GM04503 (cell line): ENCODE measurements at regions not wholly inside any gene's neighbourhood (a gene's known extent, or its start where the extent isn't known, plus 50 kb on each side); places are given as distances from the start of the nearest gene placed in this dataset.
"Not testable (repeated sequence)": the region's sequence is repeated elsewhere in the genome, so short reads cannot be mapped to it uniquely, and the experiment has no call there.

Experiments
- DNase-seq: peaks from one replicate; pipeline ENCODE4 v3.0.0-alpha.2; 2012; ENCODE audit warnings: low read depth

GRCh38 chr13:81995316-81995715 is 1654.4 kb upstream of the SPRY2 start:
- no peak for DNase-seq

- DNase-seq: no peak
These were observed 1649.7 kb upstream of the SPRY2 start for GRCh38 chr13:81990652-81991051.

GRCh38 chr13:81988567-81988966 is 1647.6 kb upstream of the SPRY2 start:
- DNase-seq: no peak

GRCh38 chr13:81987677-81988357 is 1646.9 kb upstream of the SPRY2 start:
- no peak for DNase-seq

GRCh38 chr13:81987159-81987558 is 1646.2 kb upstream of the SPRY2 start:
- no peak for DNase-seq

- DNase-seq: no peak
These were observed 1645.4 kb upstream of the SPRY2 start for GRCh38 chr13:81986308-81986707.

GRCh38 chr13:81957121-81957520 is 1616.2 kb upstream of the SPRY2 start:
- no peak for DNase-seq

GRCh38 chr13:81929988-81930387 is 1589.1 kb upstream of the SPRY2 start:
- no peak for DNase-seq

- no peak for DNase-seq
These were observed 1586.4 kb upstream of the SPRY2 start for GRCh38 chr13:81927347-81927746.

- no peak for DNase-seq
These were observed 1576.9 kb upstream of the SPRY2 start for GRCh38 chr13:81917810-81918209.

GRCh38 chr13:81916461-81916860 is 1575.5 kb upstream of the SPRY2 start:
- no peak for DNase-seq

- DNase-seq: no peak
These were observed 1567.0 kb upstream of the SPRY2 start for GRCh38 chr13:81907787-81908372.

- no peak for DNase-seq
These were observed 1547.9 kb upstream of the SPRY2 start for GRCh38 chr13:81888855-81889254.

GRCh38 chr13:81874681-81875661 is 1534.0 kb upstream of the SPRY2 start:
- DNase-seq: no peak

- DNase-seq: no peak
These were observed 1533.3 kb upstream of the SPRY2 start for GRCh38 chr13:81874253-81874652.

- no peak for DNase-seq
These were observed 1531.7 kb upstream of the SPRY2 start for GRCh38 chr13:81872581-81872980.

GRCh38 chr13:81871751-81872325 is 1530.9 kb upstream of the SPRY2 start:
- DNase-seq: not testable (repeated sequence)

- DNase-seq: no peak
These were observed 1507.4 kb upstream of the SPRY2 start for GRCh38 chr13:81848291-81848690.

- DNase-seq: no peak
These were observed 1505.8 kb upstream of the SPRY2 start for GRCh38 chr13:81846771-81847170.

- DNase-seq: no peak
These were observed 1480.3 kb upstream of the SPRY2 start for GRCh38 chr13:81821259-81821658.

- no peak for DNase-seq
These were observed 1459.5 kb upstream of the SPRY2 start for GRCh38 chr13:81800433-81800832.

- DNase-seq: no peak
These were observed 1454.8 kb upstream of the SPRY2 start for GRCh38 chr13:81795710-81796109.
